ENCODE measurements at regions not wholly inside any gene's neighbourhood (a gene's known extent, or its start where the extent isn't known, plus 50 kb on each side); places are given as distances from the start of the nearest gene placed in this dataset.

GRCh38 chr1:242712248-242712647, 187.8 kb upstream of the PLD5 start:
- Histone ChIP-seq H3K27me3 (ENCODE audit: insufficient read depth, low read length) (no peaks in the 10 kb centered on the region), H3K79me2 (ENCODE audit: insufficient read depth, low read length) (no peaks in the 10 kb centered on the region), H3K9ac (ENCODE audit: low read length) (no peak overlapping the region), H3K4me2 (ENCODE audit: low read length) (no peak overlapping the region), H3K4me3 (replicated peaks in 1 of 2; ENCODE audit: low read depth in 1 of 2, low read length in 2 of 2) (no peak overlapping the region), H3K9me3 (ENCODE audit: control insufficient read depth in 1 of 2, insufficient read depth in 1 of 2, low read depth in 1 of 2, low read length in 2 of 2) (no peaks in the 10 kb centered on the region), H3K4me1 (ENCODE audit: control insufficient read depth in 1 of 2, insufficient read depth in 2 of 2, low read length in 2 of 2) (no peaks in the 10 kb centered on the region), H3K9me2 (ENCODE audit: insufficient read depth) (no peaks in the 10 kb centered on the region), H4K20me1 (ENCODE audit: insufficient read depth) (no peaks in the 10 kb centered on the region), H3K27ac (ENCODE audit: low read depth, low read length) (no peak overlapping the region), H3K36me3 (ENCODE audit: control insufficient read depth in 1 of 2, insufficient read depth in 2 of 2, low read length in 2 of 2) (no peaks in the 10 kb centered on the region), H2AFZ (ENCODE audit: low read depth, low read length, poor library complexity, severe bottlenecking) (no peak overlapping the region)
- TF ChIP-seq REST (IDR thresholded peaks at IDR 0.05; ENCODE audit: low read depth) (no peak), CEBPB (IDR thresholded peaks at IDR 0.05; ENCODE audit: low read depth) (no peak), POLR2A (IDR thresholded peaks at IDR 0.05; ENCODE audit: borderline replicate concordance, extremely low read depth, insufficient read depth, insufficient read length) (no peak), ZFX (IDR thresholded peaks at IDR 0.05) (no peak), POLR2AphosphoS5 (IDR thresholded peaks at IDR 0.05; ENCODE audit: low read depth, low read length) (no peak)
- TF ChIP-seq, protein P1, sequence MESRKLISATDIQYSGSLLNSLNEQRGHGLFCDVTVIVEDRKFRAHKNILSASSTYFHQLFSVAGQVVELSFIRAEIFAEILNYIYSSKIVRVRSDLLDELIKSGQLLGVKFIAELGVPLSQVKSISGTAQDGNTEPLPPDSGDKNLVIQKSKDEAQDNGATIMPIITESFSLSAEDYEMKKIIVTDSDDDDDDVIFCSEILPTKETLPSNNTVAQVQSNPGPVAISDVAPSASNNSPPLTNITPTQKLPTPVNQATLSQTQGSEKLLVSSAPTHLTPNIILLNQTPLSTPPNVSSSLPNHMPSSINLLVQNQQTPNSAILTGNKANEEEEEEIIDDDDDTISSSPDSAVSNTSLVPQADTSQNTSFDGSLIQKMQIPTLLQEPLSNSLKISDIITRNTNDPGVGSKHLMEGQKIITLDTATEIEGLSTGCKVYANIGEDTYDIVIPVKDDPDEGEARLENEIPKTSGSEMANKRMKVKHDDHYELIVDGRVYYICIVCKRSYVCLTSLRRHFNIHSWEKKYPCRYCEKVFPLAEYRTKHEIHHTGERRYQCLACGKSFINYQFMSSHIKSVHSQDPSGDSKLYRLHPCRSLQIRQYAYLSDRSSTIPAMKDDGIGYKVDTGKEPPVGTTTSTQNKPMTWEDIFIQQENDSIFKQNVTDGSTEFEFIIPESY (IDR thresholded peaks at IDR 0.05; ENCODE audit: extremely low read depth, insufficient replicate concordance, low read length), result no peak
- CTCF ChIA-PET, result no interaction called here
- BruUV-seq (replicated peaks), result no TSS peak
- RAD21 ChIA-PET (ENCODE audit: low non-redundant PET in 1 of 2, low total read pairs in 2 of 2, uncharacterized antibody in 2 of 2, unreplicated experiment in 2 of 2), result no interaction called here
- intact Hi-C loops (cut with micrococcal nuclease), result no loop called here
- DNase-seq (ENCODE audit: low read depth, low spot score), result no peak
- POLR2A ChIA-PET, result no interaction called here
- ATAC-seq, result no peak
